ENCODE measurements at regions not wholly inside any gene's neighbourhood (a gene's known extent, or its start where the extent isn't known, plus 50 kb on each side); places are given as distances from the start of the nearest gene placed in this dataset.
"Not testable (repeated sequence)": the region's sequence is repeated elsewhere in the genome, so short reads cannot be mapped to it uniquely, and the experiment has no call there.

DNA sequence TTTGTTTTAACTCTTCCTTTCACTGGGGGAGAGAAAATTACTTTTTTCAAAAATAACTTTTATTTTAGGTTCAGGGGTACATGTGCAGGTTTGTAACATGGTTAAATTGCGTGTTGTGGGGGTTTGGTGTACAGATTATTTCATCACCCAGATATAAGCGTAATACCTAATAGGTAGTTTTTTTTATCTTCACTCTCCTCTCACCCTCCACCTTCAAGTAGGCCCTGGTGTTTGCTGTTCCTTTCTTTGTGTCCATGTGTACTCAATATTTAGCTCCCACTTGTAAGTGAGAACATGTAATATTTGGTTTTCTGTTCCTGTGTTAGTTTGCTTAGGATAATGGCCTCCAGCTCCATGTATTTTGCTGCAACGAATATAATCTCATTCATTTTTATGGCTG, 389.5 kb upstream of the PCSK5 start:
- not testable (repeated sequence) for TF ChIP-seq CTCF (IDR thresholded peaks at IDR 0.05); EZH2 (IDR thresholded peaks at IDR 0.05; ENCODE audit: borderline replicate concordance, insufficient read depth, low read depth, low read length, poor library complexity, severe bottlenecking)

Data from B cell (primary cell).